Limb (tissue), 2 donors: ENCODE measurements at regions not wholly inside any gene's neighbourhood (a gene's known extent, or its start where the extent isn't known, plus 50 kb on each side); places are given as distances from the start of the nearest gene placed in this dataset.

Source experiments
- DNase-seq, 2 donors: peaks; one replicate each; pipeline ENCODE4 v3.0.0-alpha.2; 2016; ENCODE audit errors: extremely low spot score in 2 of 2

- no peak for DNase-seq
These were observed 377.8 kb upstream of the TMEM132C start for GRCh38 chr12:127888943-127889719.

GRCh38 chr12:127893895-127894609 lies 372.9 kb upstream of the TMEM132C start:
- DNase-seq, result no peak

GRCh38 chr12:127896661-127897060 lies 370.3 kb upstream of the TMEM132C start:
- no peak for DNase-seq

GRCh38 chr12:127898616-127899015 lies 368.4 kb upstream of the TMEM132C start:
- DNase-seq, result no peak

- DNase-seq, result no peak
These were observed 367.0 kb upstream of the TMEM132C start for GRCh38 chr12:127899971-127900370.

GRCh38 chr12:127900386-127900785 lies 366.6 kb upstream of the TMEM132C start:
- no peak for DNase-seq

- DNase-seq, result no peak
These were observed 363.8 kb upstream of the TMEM132C start for GRCh38 chr12:127903146-127903545.

- DNase-seq, result no peak
These were observed 357.9 kb upstream of the TMEM132C start for GRCh38 chr12:127909041-127909440.

GRCh38 chr12:127911291-127911690 lies 355.7 kb upstream of the TMEM132C start:
- no peak for DNase-seq

GRCh38 chr12:127912035-127912665 lies 354.8 kb upstream of the TMEM132C start:
- DNase-seq, result no peak

GRCh38 chr12:127923501-127923900 lies 343.5 kb upstream of the TMEM132C start:
- DNase-seq, result no peak

GRCh38 chr12:127925971-127926370 lies 341.0 kb upstream of the TMEM132C start:
- DNase-seq, result peak; percentile 65 to 70

- no peak for DNase-seq
These were observed 338.8 kb upstream of the TMEM132C start for GRCh38 chr12:127928178-127928577.

- no peak for DNase-seq
These were observed 338.1 kb upstream of the TMEM132C start for GRCh38 chr12:127928615-127929571.

GRCh38 chr12:127930122-127930521 lies 336.8 kb upstream of the TMEM132C start:
- DNase-seq, result no peak

GRCh38 chr12:127934409-127934808 lies 332.6 kb upstream of the TMEM132C start:
- DNase-seq, result no peak

GRCh38 chr12:127936463-127936862 lies 330.5 kb upstream of the TMEM132C start:
- no peak for DNase-seq

GRCh38 chr12:127941332-127941731 lies 325.6 kb upstream of the TMEM132C start:
- DNase-seq, result no peak

GRCh38 chr12:127942981-127943380 lies 324.0 kb upstream of the TMEM132C start:
- no peak for DNase-seq

GRCh38 chr12:127943481-127944210 lies 323.3 kb upstream of the TMEM132C start:
- no peak for DNase-seq
